OCI-LY1 (cell line): ENCODE measurements at regions not wholly inside any gene's neighbourhood (a gene's known extent, or its start where the extent isn't known, plus 50 kb on each side); places are given as distances from the start of the nearest gene placed in this dataset.

Experiments used
- H2AFZ ChIP-seq: fragments of 200-600 bp; sonication (generic), shearing (Covaris generic); 2 replicates; pipeline ENCODE4 v1.6.0; 2014; ENCODE audit warnings: antibody characterized with exemption, mild to moderate bottlenecking, low read length
- H3F3A ChIP-seq: fragments of 200-600 bp; sonication (generic), shearing (Covaris generic); 2 replicates; pipeline ENCODE4 v1.6.0; 2014; ENCODE audit warnings: mild to moderate bottlenecking, antibody characterized with exemption, low read length, moderate library complexity; ENCODE audit not compliant: insufficient read depth
- H3K27ac ChIP-seq: fragments of 200-600 bp; sonication (generic); 2 replicates; pipeline ENCODE4 v1.5.1; 2014; ENCODE audit warnings: low read length, mixed run types, mild to moderate bottlenecking, low read depth; ENCODE audit not compliant: poor library complexity, severe bottlenecking
- H3K27me3 ChIP-seq: fragments of 200-600 bp; sonication (generic); 2 replicates; pipeline ENCODE4 v1.6.0; 2014; ENCODE audit warnings: antibody characterized with exemption, mild to moderate bottlenecking, low read length, moderate library complexity; ENCODE audit not compliant: insufficient read depth
- H3K36me3 ChIP-seq: fragments of 200-600 bp; sonication (generic); 2 replicates; pipeline ENCODE4 v1.6.1; 2014; ENCODE audit warnings: mild to moderate bottlenecking, antibody characterized with exemption, low read length, moderate library complexity, mixed read lengths; ENCODE audit not compliant: insufficient read depth
- H3K4me1 ChIP-seq: fragments of 200-600 bp; sonication (generic); 2 replicates; pipeline ENCODE4 v1.5.1; 2014; ENCODE audit warnings: mild to moderate bottlenecking, low read length, moderate library complexity; ENCODE audit not compliant: insufficient read depth, severe bottlenecking
- H3K4me2 ChIP-seq: fragments of 200-600 bp; sonication (generic), shearing (Covaris generic); 2 replicates; pipeline ENCODE4 v1.6.1; 2014; ENCODE audit warnings: low read length
- H3K4me3 ChIP-seq: fragments of 200-600 bp; sonication (generic); 2 replicates; pipeline ENCODE4 v1.5.1; 2014; ENCODE audit warnings: low read length, low read depth, mild to moderate bottlenecking, mixed read lengths; ENCODE audit not compliant: poor library complexity, severe bottlenecking
- H3K79me2 ChIP-seq: fragments of 200-600 bp; shearing (Covaris generic); 2 replicates; pipeline ENCODE4 v1.6.1; 2016; ENCODE audit warnings: mixed run types, low read length, mixed read lengths; ENCODE audit not compliant: insufficient read depth
- H3K9ac ChIP-seq: fragments of 200-600 bp; sonication (generic), shearing (Covaris generic); 2 replicates; pipeline ENCODE4 v1.6.1; 2014; ENCODE audit warnings: mild to moderate bottlenecking, low read length, mixed read lengths
- H3K9me2 ChIP-seq: fragments of 200-600 bp; sonication (generic), shearing (Covaris generic); 2 replicates; pipeline ENCODE4 v1.6.1; 2014; ENCODE audit warnings: low read depth, mild to moderate bottlenecking, low read length, mixed read lengths
- H3K9me3 ChIP-seq: fragments of 200-600 bp; shearing (Covaris generic); 2 replicates; pipeline ENCODE4 v1.6.1; 2014; ENCODE audit warnings: low read length, mixed read lengths
- H4K20me1 ChIP-seq: fragments of 200-600 bp; sonication (generic), shearing (Covaris generic); 2 replicates; pipeline ENCODE4 v1.6.0; 2016; ENCODE audit warnings: mild to moderate bottlenecking, low read length; ENCODE audit not compliant: insufficient read depth
- CTCF ChIP-seq: fragments of 200-600 bp; sonication (generic), shearing (Covaris generic); IDR thresholded peaks from 2 replicates; pipeline ENCODE4 v1.5.1; 2017; ENCODE audit warnings: mild to moderate bottlenecking, antibody characterized with exemption, low read length, moderate library complexity, mixed read lengths
- EZH2 ChIP-seq: fragments of 200-600 bp; sonication (generic), shearing (Covaris generic); IDR thresholded peaks from 2 replicates; pipeline ENCODE4 v1.8.0; 2017; ENCODE audit warnings: borderline replicate concordance, mixed run types, mild to moderate bottlenecking, antibody characterized with exemption, low read length, moderate library complexity, mixed read lengths

- H3K4me3 ChIP-seq = no peak overlapping the region
- no peak overlapping the region for H3K9ac ChIP-seq
- H3K9me2 ChIP-seq = no peaks in the 10 kb centered on the region
- H3F3A ChIP-seq = no peaks in the 10 kb centered on the region
- TF ChIP-seq EZH2 (no peak), CTCF (no peak)
- no peak overlapping the region for H3K27ac ChIP-seq
- no peaks in the 10 kb centered on the region for H3K9me3 ChIP-seq
- H4K20me1 ChIP-seq = no peaks in the 10 kb centered on the region
- no peak overlapping the region for H2AFZ ChIP-seq
- H3K27me3 ChIP-seq = 0 out of 2 replicates have a peak, but pooled peaks cover 5% of the 10 kb centered on the region
- H3K36me3 ChIP-seq = no peaks in the 10 kb centered on the region
- no peaks in the 10 kb centered on the region for H3K79me2 ChIP-seq
- H3K4me2 ChIP-seq = no peak overlapping the region
- no peaks in the 10 kb centered on the region for H3K4me1 ChIP-seq
Observed at GRCh38 chr20:24833592-24833991, 115.5 kb upstream of the CST7 start.

GRCh38 chr20:24834310-24834709, 114.8 kb upstream of the CST7 start:
- no peak overlapping the region for H3K9ac ChIP-seq

GRCh38 chr20:24835195-24835594, 113.9 kb upstream of the CST7 start:
- Histone ChIP-seq H3F3A (no peaks in the 10 kb centered on the region), H3K9ac (no peak overlapping the region), H3K4me3 (no peak overlapping the region), H4K20me1 (no peaks in the 10 kb centered on the region), H3K9me3 (no peaks in the 10 kb centered on the region), H3K79me2 (no peaks in the 10 kb centered on the region), H2AFZ (no peak overlapping the region), H3K27me3 (peaks cover 7% of the 10 kb centered on the region; the same call in 1 of the 2 replicates), H3K36me3 (no peaks in the 10 kb centered on the region), H3K27ac (no peak overlapping the region), H3K4me1 (no peaks in the 10 kb centered on the region), H3K9me2 (no peaks in the 10 kb centered on the region), H3K4me2 (no peak overlapping the region)
- TF ChIP-seq EZH2 = no peak
- TF ChIP-seq CTCF = no peak

More at GRCh38 chr20:24834310-24834709, 114.8 kb upstream of the CST7 start:
- Histone ChIP-seq H3K9me2 (no peaks in the 10 kb centered on the region), H3K4me1 (no peaks in the 10 kb centered on the region), H3K36me3 (no peaks in the 10 kb centered on the region), H2AFZ (no peak overlapping the region), H3K79me2 (no peaks in the 10 kb centered on the region), H3K4me2 (no peak overlapping the region), H3K27ac (no peak overlapping the region), H4K20me1 (no peaks in the 10 kb centered on the region), H3K9me3 (no peaks in the 10 kb centered on the region), H3F3A (no peaks in the 10 kb centered on the region), H3K4me3 (no peak overlapping the region), H3K27me3 (0 out of 2 replicates have a peak, but pooled peaks cover 5% of the 10 kb centered on the region)
- TF ChIP-seq EZH2 (no peak), CTCF (no peak)
